ENCODE measurements at regions not wholly inside any gene's neighbourhood (a gene's known extent, or its start where the extent isn't known, plus 50 kb on each side); places are given as distances from the start of the nearest gene placed in this dataset.
"Not testable (repeated sequence)": the region's sequence is repeated elsewhere in the genome, so short reads cannot be mapped to it uniquely, and the experiment has no call there.

DNA sequence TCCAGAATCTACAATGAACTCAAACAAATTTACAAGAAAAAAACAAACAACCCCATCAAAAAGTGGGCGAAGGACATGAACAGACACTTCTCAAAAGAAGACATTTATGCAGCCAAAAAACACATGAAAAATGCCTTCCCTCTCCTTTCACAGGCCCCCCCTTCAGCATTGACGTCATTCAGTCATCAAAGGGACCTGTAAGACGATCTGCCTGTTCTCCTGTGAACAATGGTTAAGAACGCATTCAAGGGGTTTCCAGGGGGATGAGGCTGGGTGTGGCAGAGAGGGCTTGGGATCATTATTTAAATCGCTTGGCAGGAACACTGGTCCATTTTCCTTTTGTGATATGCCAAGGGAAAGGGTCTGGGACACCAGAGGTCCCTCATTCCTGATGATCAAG is 110.7 kb upstream of the PELI2 start:
- not testable (repeated sequence) for H4K20me1 ChIP-seq (replicated peaks; ENCODE audit: insufficient read depth); H3K4me2 ChIP-seq; ATAC-seq; H2AFZ ChIP-seq; H3K9me2 ChIP-seq (ENCODE audit: insufficient read depth); H3K4me3 ChIP-seq; H3K79me2 ChIP-seq (replicated peaks; ENCODE audit: insufficient read depth); H3F3A ChIP-seq (replicated peaks; ENCODE audit: low read depth); H3K4me3 Mint-ChIP-seq; H3K27me3 ChIP-seq (ENCODE audit: insufficient read depth); H3K27ac ChIP-seq (ENCODE audit: low read depth); H3K27ac Mint-ChIP-seq; H3K36me3 ChIP-seq (ENCODE audit: insufficient read depth)
- Mint-ChIP-seq H3K4me1 (peaks cover 22% of the 10 kb centered on the region), H3K36me3 (ENCODE audit: low read depth) (peaks cover 13% of the 10 kb centered on the region; the same call in 2 of the 3 replicates), H3K27me3 (ENCODE audit: insufficient read depth, low read depth, poor library complexity) (peaks cover 14% of the 10 kb centered on the region), H3K9me3 (peaks cover 18% of the 10 kb centered on the region)
- peaks cover 25% of the 10 kb centered on the region for H3K4me1 ChIP-seq (ENCODE audit: insufficient read depth)
- peak; percentile 29 for DNase-seq (ENCODE audit: low spot score)

GRCh38 chr14:56008150-56008549 is 110.1 kb upstream of the PELI2 start:
- Histone ChIP-seq H3K4me3 (no peak overlapping the region), H3K27me3 (ENCODE audit: insufficient read depth) (no peaks in the 10 kb centered on the region), H3F3A (replicated peaks; ENCODE audit: low read depth) (no peaks in the 10 kb centered on the region), H2AFZ (no peak overlapping the region), H3K4me2 (no peak overlapping the region), H3K36me3 (ENCODE audit: insufficient read depth) (no peaks in the 10 kb centered on the region), H3K27ac (ENCODE audit: low read depth) (no peak overlapping the region), H3K79me2 (replicated peaks; ENCODE audit: insufficient read depth) (no peaks in the 10 kb centered on the region), H3K4me1 (ENCODE audit: insufficient read depth) (peaks cover 25% of the 10 kb centered on the region), H3K9me2 (ENCODE audit: insufficient read depth) (no peaks in the 10 kb centered on the region), H4K20me1 (replicated peaks; ENCODE audit: insufficient read depth) (no peaks in the 10 kb centered on the region)
- H3K27ac Mint-ChIP-seq = no peak overlapping the region
- no peak for TF ChIP-seq EZH2 (IDR thresholded peaks at IDR 0.05; ENCODE audit: low read depth, unreplicated experiment)
- no peak for TF ChIP-seq ZNF114 (CRISPR knock-in tag; IDR thresholded peaks at IDR 0.05)
- no peak for TF ChIP-seq REST (IDR thresholded peaks at IDR 0.05; ENCODE audit: unreplicated experiment)
- TF ChIP-seq STAT1 (IDR thresholded peaks at IDR 0.05; ENCODE audit: unreplicated experiment) = no peak
- TF ChIP-seq CTCF (conservative IDR thresholded peaks at IDR 0.05; ENCODE audit: low read depth in 2 of 2) = no peak
- no peak for TF ChIP-seq JUNB (IDR thresholded peaks at IDR 0.05; ENCODE audit: unreplicated experiment)
- TF ChIP-seq, protein P1, sequence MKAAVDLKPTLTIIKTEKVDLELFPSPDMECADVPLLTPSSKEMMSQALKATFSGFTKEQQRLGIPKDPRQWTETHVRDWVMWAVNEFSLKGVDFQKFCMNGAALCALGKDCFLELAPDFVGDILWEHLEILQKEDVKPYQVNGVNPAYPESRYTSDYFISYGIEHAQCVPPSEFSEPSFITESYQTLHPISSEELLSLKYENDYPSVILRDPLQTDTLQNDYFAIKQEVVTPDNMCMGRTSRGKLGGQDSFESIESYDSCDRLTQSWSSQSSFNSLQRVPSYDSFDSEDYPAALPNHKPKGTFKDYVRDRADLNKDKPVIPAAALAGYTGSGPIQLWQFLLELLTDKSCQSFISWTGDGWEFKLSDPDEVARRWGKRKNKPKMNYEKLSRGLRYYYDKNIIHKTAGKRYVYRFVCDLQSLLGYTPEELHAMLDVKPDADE (IDR thresholded peaks at IDR 0.05) = no peak
- no peak for TF ChIP-seq NANOG (IDR thresholded peaks at IDR 0.05; ENCODE audit: borderline replicate concordance)
- TF ChIP-seq, protein P2, sequence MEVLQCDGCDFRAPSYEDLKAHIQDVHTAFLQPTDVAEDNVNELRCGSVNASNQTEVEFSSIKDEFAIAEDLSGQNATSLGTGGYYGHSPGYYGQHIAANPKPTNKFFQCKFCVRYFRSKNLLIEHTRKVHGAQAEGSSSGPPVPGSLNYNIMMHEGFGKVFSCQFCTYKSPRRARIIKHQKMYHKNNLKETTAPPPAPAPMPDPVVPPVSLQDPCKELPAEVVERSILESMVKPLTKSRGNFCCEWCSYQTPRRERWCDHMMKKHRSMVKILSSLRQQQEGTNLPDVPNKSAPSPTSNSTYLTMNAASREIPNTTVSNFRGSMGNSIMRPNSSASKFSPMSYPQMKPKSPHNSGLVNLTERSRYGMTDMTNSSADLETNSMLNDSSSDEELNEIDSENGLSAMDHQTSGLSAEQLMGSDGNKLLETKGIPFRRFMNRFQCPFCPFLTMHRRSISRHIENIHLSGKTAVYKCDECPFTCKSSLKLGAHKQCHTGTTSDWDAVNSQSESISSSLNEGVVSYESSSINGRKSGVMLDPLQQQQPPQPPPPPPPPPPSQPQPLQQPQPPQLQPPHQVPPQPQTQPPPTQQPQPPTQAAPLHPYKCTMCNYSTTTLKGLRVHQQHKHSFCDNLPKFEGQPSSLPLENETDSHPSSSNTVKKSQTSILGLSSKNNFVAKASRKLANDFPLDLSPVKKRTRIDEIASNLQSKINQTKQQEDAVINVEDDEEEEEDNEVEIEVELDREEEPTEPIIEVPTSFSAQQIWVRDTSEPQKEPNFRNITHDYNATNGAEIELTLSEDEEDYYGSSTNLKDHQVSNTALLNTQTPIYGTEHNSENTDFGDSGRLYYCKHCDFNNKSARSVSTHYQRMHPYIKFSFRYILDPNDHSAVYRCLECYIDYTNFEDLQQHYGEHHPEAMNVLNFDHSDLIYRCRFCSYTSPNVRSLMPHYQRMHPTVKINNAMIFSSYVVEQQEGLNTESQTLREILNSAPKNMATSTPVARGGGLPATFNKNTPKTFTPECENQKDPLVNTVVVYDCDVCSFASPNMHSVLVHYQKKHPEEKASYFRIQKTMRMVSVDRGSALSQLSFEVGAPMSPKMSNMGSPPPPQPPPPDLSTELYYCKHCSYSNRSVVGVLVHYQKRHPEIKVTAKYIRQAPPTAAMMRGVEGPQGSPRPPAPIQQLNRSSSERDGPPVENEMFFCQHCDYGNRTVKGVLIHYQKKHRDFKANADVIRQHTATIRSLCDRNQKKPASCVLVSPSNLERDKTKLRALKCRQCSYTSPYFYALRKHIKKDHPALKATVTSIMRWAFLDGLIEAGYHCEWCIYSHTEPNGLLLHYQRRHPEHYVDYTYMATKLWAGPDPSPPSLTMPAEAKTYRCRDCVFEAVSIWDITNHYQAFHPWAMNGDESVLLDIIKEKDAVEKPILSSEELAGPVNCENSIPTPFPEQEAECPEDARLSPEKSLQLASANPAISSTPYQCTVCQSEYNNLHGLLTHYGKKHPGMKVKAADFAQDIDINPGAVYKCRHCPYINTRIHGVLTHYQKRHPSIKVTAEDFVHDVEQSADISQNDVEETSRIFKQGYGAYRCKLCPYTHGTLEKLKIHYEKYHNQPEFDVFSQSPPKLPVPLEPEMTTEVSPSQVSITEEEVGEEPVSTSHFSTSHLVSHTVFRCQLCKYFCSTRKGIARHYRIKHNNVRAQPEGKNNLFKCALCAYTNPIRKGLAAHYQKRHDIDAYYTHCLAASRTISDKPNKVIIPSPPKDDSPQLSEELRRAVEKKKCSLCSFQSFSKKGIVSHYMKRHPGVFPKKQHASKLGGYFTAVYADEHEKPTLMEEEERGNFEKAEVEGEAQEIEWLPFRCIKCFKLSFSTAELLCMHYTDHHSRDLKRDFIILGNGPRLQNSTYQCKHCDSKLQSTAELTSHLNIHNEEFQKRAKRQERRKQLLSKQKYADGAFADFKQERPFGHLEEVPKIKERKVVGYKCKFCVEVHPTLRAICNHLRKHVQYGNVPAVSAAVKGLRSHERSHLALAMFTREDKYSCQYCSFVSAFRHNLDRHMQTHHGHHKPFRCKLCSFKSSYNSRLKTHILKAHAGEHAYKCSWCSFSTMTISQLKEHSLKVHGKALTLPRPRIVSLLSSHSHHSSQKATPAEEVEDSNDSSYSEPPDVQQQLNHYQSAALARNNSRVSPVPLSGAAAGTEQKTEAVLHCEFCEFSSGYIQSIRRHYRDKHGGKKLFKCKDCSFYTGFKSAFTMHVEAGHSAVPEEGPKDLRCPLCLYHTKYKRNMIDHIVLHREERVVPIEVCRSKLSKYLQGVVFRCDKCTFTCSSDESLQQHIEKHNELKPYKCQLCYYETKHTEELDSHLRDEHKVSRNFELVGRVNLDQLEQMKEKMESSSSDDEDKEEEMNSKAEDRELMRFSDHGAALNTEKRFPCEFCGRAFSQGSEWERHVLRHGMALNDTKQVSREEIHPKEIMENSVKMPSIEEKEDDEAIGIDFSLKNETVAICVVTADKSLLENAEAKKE (CRISPR knock-in tag; IDR thresholded peaks at IDR 0.05) = no peak
- H3K27me3 Mint-ChIP-seq (ENCODE audit: insufficient read depth, low read depth, poor library complexity) = peaks cover 14% of the 10 kb centered on the region
- DNase-seq (ENCODE audit: low spot score) (no peak), ATAC-seq (no peak)
- peaks cover 18% of the 10 kb centered on the region for H3K9me3 Mint-ChIP-seq
- H3K36me3 Mint-ChIP-seq (ENCODE audit: low read depth) = peaks cover 13% of the 10 kb centered on the region; the same call in 2 of the 3 replicates
- no peak overlapping the region for H3K4me3 Mint-ChIP-seq
- peaks cover 22% of the 10 kb centered on the region for H3K4me1 Mint-ChIP-seq

All from GM23338 (cell line).